ENCODE measurements at regions not wholly inside any gene's neighbourhood (a gene's known extent, or its start where the extent isn't known, plus 50 kb on each side); places are given as distances from the start of the nearest gene placed in this dataset.

GRCh38 chr11:69997352-69997751 lies 80.8 kb upstream of the ANO1 start:
- H3K36me3 ChIP-seq (ENCODE audit: control insufficient read depth, insufficient read depth, low read length), result no peaks in the 10 kb centered on the region
- H3K27me3 ChIP-seq (ENCODE audit: control insufficient read depth, insufficient read depth, low read length), result peaks cover 4% of the 10 kb centered on the region
- H3K27ac ChIP-seq (ENCODE audit: insufficient read depth, low read length), result no peak overlapping the region
- no peaks in the 10 kb centered on the region for H4K20me1 ChIP-seq (ENCODE audit: control insufficient read depth, extremely low read depth, insufficient read depth, low read length)
- no peak for DNase-seq (ENCODE audit: low read depth in 2 of 2)
- no peak overlapping the region for H3K4me3 ChIP-seq (replicated peaks in 1 of 4; ENCODE audit: control extremely low read depth in 1 of 4, insufficient read depth in 1 of 4, low read depth in 3 of 4, low read length in 4 of 4)
- no peaks in the 10 kb centered on the region for H3K4me1 ChIP-seq (ENCODE audit: control insufficient read depth, extremely low read depth, insufficient read depth, low read length)
- H3K9ac ChIP-seq (ENCODE audit: insufficient read depth, low read length), result no peak overlapping the region
- H3K9me3 ChIP-seq (ENCODE audit: control insufficient read depth, insufficient read depth, low read depth, low read length), result no peaks in the 10 kb centered on the region
- TF ChIP-seq, protein P1, sequence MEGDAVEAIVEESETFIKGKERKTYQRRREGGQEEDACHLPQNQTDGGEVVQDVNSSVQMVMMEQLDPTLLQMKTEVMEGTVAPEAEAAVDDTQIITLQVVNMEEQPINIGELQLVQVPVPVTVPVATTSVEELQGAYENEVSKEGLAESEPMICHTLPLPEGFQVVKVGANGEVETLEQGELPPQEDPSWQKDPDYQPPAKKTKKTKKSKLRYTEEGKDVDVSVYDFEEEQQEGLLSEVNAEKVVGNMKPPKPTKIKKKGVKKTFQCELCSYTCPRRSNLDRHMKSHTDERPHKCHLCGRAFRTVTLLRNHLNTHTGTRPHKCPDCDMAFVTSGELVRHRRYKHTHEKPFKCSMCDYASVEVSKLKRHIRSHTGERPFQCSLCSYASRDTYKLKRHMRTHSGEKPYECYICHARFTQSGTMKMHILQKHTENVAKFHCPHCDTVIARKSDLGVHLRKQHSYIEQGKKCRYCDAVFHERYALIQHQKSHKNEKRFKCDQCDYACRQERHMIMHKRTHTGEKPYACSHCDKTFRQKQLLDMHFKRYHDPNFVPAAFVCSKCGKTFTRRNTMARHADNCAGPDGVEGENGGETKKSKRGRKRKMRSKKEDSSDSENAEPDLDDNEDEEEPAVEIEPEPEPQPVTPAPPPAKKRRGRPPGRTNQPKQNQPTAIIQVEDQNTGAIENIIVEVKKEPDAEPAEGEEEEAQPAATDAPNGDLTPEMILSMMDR (conservative IDR thresholded peaks at IDR 0.05 in 1 of 2, IDR thresholded peaks at IDR 0.05 in 1 of 2; ENCODE audit: low read depth in 1 of 2, low read length in 2 of 2), result no peak
- no peak for TF ChIP-seq EZH2 (IDR thresholded peaks at IDR 0.05; ENCODE audit: low read length, missing control alignments)
- H2AFZ ChIP-seq (ENCODE audit: low read length), result no peak overlapping the region
- H3K79me2 ChIP-seq (ENCODE audit: control insufficient read depth, insufficient read depth, low read length), result no peaks in the 10 kb centered on the region
- H3K4me2 ChIP-seq (ENCODE audit: extremely low read depth, insufficient read depth, low read length), result no peak overlapping the region

DNA sequence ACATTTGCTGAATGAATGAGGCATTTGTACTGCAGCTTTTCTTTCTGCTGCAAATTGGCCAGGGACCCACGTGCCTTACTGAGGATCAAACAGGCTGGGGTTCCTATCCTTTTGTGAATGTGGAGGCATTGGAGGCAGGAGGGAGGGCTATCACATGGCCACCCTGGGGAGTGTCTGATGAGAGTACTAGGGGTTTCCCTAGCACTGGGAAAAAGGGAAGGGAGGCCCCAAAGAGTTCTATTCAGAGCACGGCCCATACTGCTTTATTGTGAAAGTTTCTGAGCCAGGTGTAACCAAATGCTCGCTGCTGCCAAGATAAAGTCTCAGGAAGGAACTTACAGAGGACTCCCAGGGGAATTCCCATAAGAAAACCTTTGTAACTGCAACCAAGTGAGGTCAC lies 78.4 kb upstream of the ANO1 start:
- DNase-seq (ENCODE audit: low read depth in 2 of 2), result peak in 1 of 2 donors; percentile 21
- Histone ChIP-seq H3K4me1 (ENCODE audit: control insufficient read depth, extremely low read depth, insufficient read depth, low read length) (peaks cover under 1% of the 10 kb centered on the region), H3K4me2 (ENCODE audit: extremely low read depth, insufficient read depth, low read length) (no peak overlapping the region), H3K36me3 (ENCODE audit: control insufficient read depth, insufficient read depth, low read length) (no peaks in the 10 kb centered on the region), H3K27me3 (ENCODE audit: control insufficient read depth, insufficient read depth, low read length) (peaks cover 4% of the 10 kb centered on the region), H3K79me2 (ENCODE audit: control insufficient read depth, insufficient read depth, low read length) (no peaks in the 10 kb centered on the region), H4K20me1 (ENCODE audit: control insufficient read depth, extremely low read depth, insufficient read depth, low read length) (no peaks in the 10 kb centered on the region), H3K9ac (ENCODE audit: insufficient read depth, low read length) (no peak overlapping the region), H2AFZ (ENCODE audit: low read length) (no peak overlapping the region), H3K27ac (ENCODE audit: insufficient read depth, low read length) (no peak overlapping the region), H3K9me3 (ENCODE audit: control insufficient read depth, insufficient read depth, low read depth, low read length) (no peaks in the 10 kb centered on the region), H3K4me3 (replicated peaks in 1 of 4; ENCODE audit: control extremely low read depth in 1 of 4, insufficient read depth in 1 of 4, low read depth in 3 of 4, low read length in 4 of 4) (no peak overlapping the region)
- TF ChIP-seq, protein P1 (conservative IDR thresholded peaks at IDR 0.05 in 1 of 2, IDR thresholded peaks at IDR 0.05 in 1 of 2; ENCODE audit: low read depth in 1 of 2, low read length in 2 of 2), result no peak
- no peak for TF ChIP-seq EZH2 (IDR thresholded peaks at IDR 0.05; ENCODE audit: low read length, missing control alignments)

- Histone ChIP-seq H3K36me3 (ENCODE audit: control insufficient read depth, insufficient read depth, low read length) (no peaks in the 10 kb centered on the region), H3K9ac (ENCODE audit: insufficient read depth, low read length) (no peak overlapping the region), H3K27ac (ENCODE audit: insufficient read depth, low read length) (no peak overlapping the region), H3K4me3 (replicated peaks in 1 of 4; ENCODE audit: control extremely low read depth in 1 of 4, insufficient read depth in 1 of 4, low read depth in 3 of 4, low read length in 4 of 4) (no peak overlapping the region), H4K20me1 (ENCODE audit: control insufficient read depth, extremely low read depth, insufficient read depth, low read length) (no peaks in the 10 kb centered on the region), H3K4me2 (ENCODE audit: extremely low read depth, insufficient read depth, low read length) (no peak overlapping the region), H3K9me3 (ENCODE audit: control insufficient read depth, insufficient read depth, low read depth, low read length) (no peaks in the 10 kb centered on the region), H2AFZ (ENCODE audit: low read length) (no peak overlapping the region), H3K79me2 (ENCODE audit: control insufficient read depth, insufficient read depth, low read length) (no peaks in the 10 kb centered on the region), H3K27me3 (ENCODE audit: control insufficient read depth, insufficient read depth, low read length) (peaks cover 4% of the 10 kb centered on the region), H3K4me1 (ENCODE audit: control insufficient read depth, extremely low read depth, insufficient read depth, low read length) (peaks cover 4% of the 10 kb centered on the region)
- TF ChIP-seq, protein P1 (conservative IDR thresholded peaks at IDR 0.05 in 1 of 2, IDR thresholded peaks at IDR 0.05 in 1 of 2; ENCODE audit: low read depth in 1 of 2, low read length in 2 of 2), result no peak
- TF ChIP-seq EZH2 (IDR thresholded peaks at IDR 0.05; ENCODE audit: low read length, missing control alignments), result no peak
- DNase-seq (ENCODE audit: low read depth in 2 of 2), result peak in 1 of 2 donors; percentile 40
These were observed 77.9 kb upstream of the ANO1 start for GRCh38 chr11:70000228-70000627.

Data from fibroblast of lung (primary cell).